Caco-2 (cell line): ENCODE measurements at regions not wholly inside any gene's neighbourhood (a gene's known extent, or its start where the extent isn't known, plus 50 kb on each side); places are given as distances from the start of the nearest gene placed in this dataset.

Experiments
- BruUV-seq: library from RNA; stranded (reverse); fragments of 400-500 nt; replicated peaks from 2 replicates; lab custom pipeline; 2021; lab: Mats Ljungman, UMichigan
- CTCF ChIA-PET: fragments of 300-600 bp; sonication (Branson Sonifier 250); formaldehyde crosslinking; loops from one replicate; lab custom pipeline; 2022; ENCODE audit warnings: antibody characterized with exemption; lab: Charles Lee
- POLR2A ChIA-PET: fragments of 300-600 bp; sonication (Branson Sonifier 250); formaldehyde crosslinking; loops from one replicate; lab custom pipeline; 2022; ENCODE audit warnings: antibody characterized with exemption; lab: Charles Lee
- DNase-seq, 2 experiments: peaks; one replicate each; pipeline versions ENCODE4 v3.0.0 to v3.0.0-alpha.2; 2020 to 2022
- H3K27me3 ChIP-seq: replicated peaks from 2 replicates; pipeline ENCODE4 v1.6.0; 2011; ENCODE audit warnings: low read length; ENCODE audit not compliant: control insufficient read depth, insufficient read depth
- H3K36me3 ChIP-seq: 2 replicates; pipeline ENCODE4 v1.5.1; 2011; ENCODE audit warnings: low read length; ENCODE audit not compliant: control insufficient read depth, insufficient read depth
- H3K4me1 ChIP-seq: fragments of 250-450 bp; sonication (Bioruptor Pico); 2 replicates; pipeline ENCODE4 v1.5.1; 2020; ENCODE audit warnings: mild to moderate bottlenecking
- H3K4me3 ChIP-seq: 2 replicates; pipeline ENCODE4 v1.5.1; 2011; ENCODE audit warnings: low read depth, mild to moderate bottlenecking, control low read depth, low read length
- H3K9me3 ChIP-seq: fragments of 250-450 bp; sonication (Bioruptor Pico); 2 replicates; pipeline ENCODE4 v1.5.1; 2020; ENCODE audit warnings: mild to moderate bottlenecking, moderate library complexity
- H3K27ac Mint-ChIP-seq: one replicate; pipeline ENCODE4 v1.8.0; 2022; ENCODE audit warnings: mixed read lengths; ENCODE audit not compliant: unreplicated experiment
- H3K27me3 Mint-ChIP-seq: one replicate; pipeline ENCODE4 v1.8.0; 2022; ENCODE audit warnings: mixed read lengths; ENCODE audit not compliant: insufficient read depth, unreplicated experiment
- H3K36me3 Mint-ChIP-seq: one replicate; pipeline ENCODE4 v1.8.0; 2022; ENCODE audit warnings: mild to moderate bottlenecking, mixed read lengths; ENCODE audit not compliant: insufficient read depth, unreplicated experiment
- H3K4me1 Mint-ChIP-seq: one replicate; pipeline ENCODE4 v1.8.0; 2022; ENCODE audit warnings: low read depth, mixed read lengths; ENCODE audit not compliant: unreplicated experiment
- H3K4me3 Mint-ChIP-seq: one replicate; pipeline ENCODE4 v1.8.0; 2022; ENCODE audit warnings: mild to moderate bottlenecking, moderate library complexity, mixed read lengths; ENCODE audit not compliant: unreplicated experiment
- H3K9me3 Mint-ChIP-seq: one replicate; pipeline ENCODE4 v1.8.0; 2022; ENCODE audit warnings: mixed read lengths; ENCODE audit not compliant: unreplicated experiment
- intact Hi-C: fragments of 100-400 bp; cut with micrococcal nuclease; formaldehyde crosslinking; loops from one replicate; pipeline ENCODE4 v1.10.0; 2022; ENCODE audit not compliant: unreplicated experiment
- TF ChIP-seq, protein P1 (sequence below), 2 experiments: fragments of 200-600 bp in 1 of 2; IDR thresholded peaks; 1 replicate in 1 of 2; 2 replicates in 1 of 2; pipeline versions ENCODE4 v1.5.1 to v1.8.0; 2011 to 2022; ENCODE audit warnings: antibody characterized with exemption in 1 of 2, control low read depth in 1 of 2, inconsistent platforms in 1 of 2, low read depth in 1 of 2, low read length in 1 of 2, mild to moderate bottlenecking in 1 of 2, moderate library complexity in 1 of 2; ENCODE audit not compliant: insufficient read depth in 1 of 2, severe bottlenecking in 1 of 2, unreplicated experiment in 1 of 2

- Mint-ChIP-seq H3K9me3 (no peaks in the 10 kb centered on the region), H3K27ac (no peak overlapping the region), H3K36me3 (no peaks in the 10 kb centered on the region), H3K4me1 (no peaks in the 10 kb centered on the region), H3K4me3 (no peak overlapping the region), H3K27me3 (no peaks in the 10 kb centered on the region)
- intact Hi-C loops: no loop called here
- no peak for DNase-seq
- H3K4me1 ChIP-seq: no peaks in the 10 kb centered on the region
- BruUV-seq: no TSS peak
- no peak overlapping the region for H3K4me3 ChIP-seq
- TF ChIP-seq, protein P1, sequence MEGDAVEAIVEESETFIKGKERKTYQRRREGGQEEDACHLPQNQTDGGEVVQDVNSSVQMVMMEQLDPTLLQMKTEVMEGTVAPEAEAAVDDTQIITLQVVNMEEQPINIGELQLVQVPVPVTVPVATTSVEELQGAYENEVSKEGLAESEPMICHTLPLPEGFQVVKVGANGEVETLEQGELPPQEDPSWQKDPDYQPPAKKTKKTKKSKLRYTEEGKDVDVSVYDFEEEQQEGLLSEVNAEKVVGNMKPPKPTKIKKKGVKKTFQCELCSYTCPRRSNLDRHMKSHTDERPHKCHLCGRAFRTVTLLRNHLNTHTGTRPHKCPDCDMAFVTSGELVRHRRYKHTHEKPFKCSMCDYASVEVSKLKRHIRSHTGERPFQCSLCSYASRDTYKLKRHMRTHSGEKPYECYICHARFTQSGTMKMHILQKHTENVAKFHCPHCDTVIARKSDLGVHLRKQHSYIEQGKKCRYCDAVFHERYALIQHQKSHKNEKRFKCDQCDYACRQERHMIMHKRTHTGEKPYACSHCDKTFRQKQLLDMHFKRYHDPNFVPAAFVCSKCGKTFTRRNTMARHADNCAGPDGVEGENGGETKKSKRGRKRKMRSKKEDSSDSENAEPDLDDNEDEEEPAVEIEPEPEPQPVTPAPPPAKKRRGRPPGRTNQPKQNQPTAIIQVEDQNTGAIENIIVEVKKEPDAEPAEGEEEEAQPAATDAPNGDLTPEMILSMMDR (IDR thresholded peaks at IDR 0.05; ENCODE audit: insufficient read depth in 1 of 2, low read depth in 1 of 2, low read length in 1 of 2, severe bottlenecking in 1 of 2, unreplicated experiment in 1 of 2): no peak
- H3K27me3 ChIP-seq: no peaks in the 10 kb centered on the region
- H3K36me3 ChIP-seq: no peaks in the 10 kb centered on the region
- H3K9me3 ChIP-seq: no peaks in the 10 kb centered on the region
- POLR2A ChIA-PET: no interaction called here
- CTCF ChIA-PET: no interaction called here
Measured at GRCh38 chr5:32935283-32935682, 224.2 kb downstream of the NPR3 start.

GRCh38 chr5:32936329-32936728, 225.2 kb downstream of the NPR3 start:
- Mint-ChIP-seq H3K9me3 (no peaks in the 10 kb centered on the region), H3K36me3 (no peaks in the 10 kb centered on the region), H3K27ac (no peak overlapping the region), H3K4me3 (no peak overlapping the region), H3K27me3 (peaks cover 2% of the 10 kb centered on the region), H3K4me1 (no peaks in the 10 kb centered on the region)
- TF ChIP-seq, protein P1 (IDR thresholded peaks at IDR 0.05; ENCODE audit: insufficient read depth in 1 of 2, low read depth in 1 of 2, low read length in 1 of 2, severe bottlenecking in 1 of 2, unreplicated experiment in 1 of 2): no peak
- DNase-seq: no peak
- intact Hi-C loops: no loop called here
- H3K36me3 ChIP-seq: no peaks in the 10 kb centered on the region
- CTCF ChIA-PET: no interaction called here
- no peaks in the 10 kb centered on the region for H3K27me3 ChIP-seq
- H3K4me1 ChIP-seq: no peaks in the 10 kb centered on the region
- POLR2A ChIA-PET: no interaction called here
- H3K4me3 ChIP-seq: no peak overlapping the region
- no TSS peak for BruUV-seq
- no peaks in the 10 kb centered on the region for H3K9me3 ChIP-seq

GRCh38 chr5:32942225-32942989, 231.3 kb downstream of the NPR3 start:
- H3K27me3 Mint-ChIP-seq: peaks cover 8% of the 10 kb centered on the region
- Histone ChIP-seq H3K36me3 (no peaks in the 10 kb centered on the region), H3K9me3 (no peaks in the 10 kb centered on the region; the same call in 1 of the 2 replicates), H3K27me3 (no peaks in the 10 kb centered on the region), H3K4me1 (no peaks in the 10 kb centered on the region), H3K4me3 (no peak overlapping the region)
- no peaks in the 10 kb centered on the region for H3K36me3 Mint-ChIP-seq
- intact Hi-C loops: loop anchor here (1.0 kb wide), 1 partner anchor 235 kb away; no protein-coding TSS in a partner anchor
- TF ChIP-seq, protein P1 (IDR thresholded peaks at IDR 0.05; ENCODE audit: insufficient read depth in 1 of 2, low read depth in 1 of 2, low read length in 1 of 2, severe bottlenecking in 1 of 2, unreplicated experiment in 1 of 2): peak; percentile 33 to 54
- ChIA-PET CTCF (no interaction called here), POLR2A (no interaction called here)
- DNase-seq: peak; percentile 35 to 56
- H3K4me1 Mint-ChIP-seq: no peaks in the 10 kb centered on the region
- H3K27ac Mint-ChIP-seq: no peak overlapping the region
- H3K4me3 Mint-ChIP-seq: no peak overlapping the region
- no TSS peak for BruUV-seq
- peaks cover 14% of the 10 kb centered on the region for H3K9me3 Mint-ChIP-seq
